ENCODE measurements at regions not wholly inside any gene's neighbourhood (a gene's known extent, or its start where the extent isn't known, plus 50 kb on each side); places are given as distances from the start of the nearest gene placed in this dataset.

DNA sequence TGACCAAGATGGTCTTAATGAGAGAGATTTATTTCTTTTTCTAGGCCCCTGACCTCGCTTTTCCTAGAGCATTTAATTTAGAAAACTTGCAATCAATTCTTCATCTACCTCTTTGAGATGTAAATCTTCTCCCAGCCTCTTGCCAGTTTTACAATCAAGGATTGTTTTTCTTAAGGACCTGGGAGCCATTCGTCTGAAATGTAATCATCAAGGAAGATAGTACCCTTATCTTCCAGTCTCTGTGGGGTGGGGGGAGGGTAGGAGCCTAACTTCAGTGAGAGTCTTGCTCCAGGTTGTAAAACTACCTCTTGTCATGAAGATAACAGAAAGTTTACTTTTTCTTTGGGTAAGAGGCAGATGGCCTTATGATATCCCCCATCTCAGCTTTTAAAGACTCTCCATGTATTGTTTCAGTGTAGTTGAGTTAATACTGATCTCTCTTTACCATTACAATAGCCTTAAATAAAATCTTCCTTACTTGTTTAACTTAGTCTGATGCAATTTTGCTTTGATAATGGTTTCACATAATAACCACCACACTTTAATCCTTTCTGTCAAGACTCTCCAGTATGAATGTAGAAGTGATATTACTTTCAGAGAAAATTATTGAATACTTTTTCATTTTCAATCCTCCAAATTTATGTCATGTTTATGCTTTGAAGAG lies 110.2 kb upstream of the CPHXL start:
- no peak overlapping the region for H3K27ac Mint-ChIP-seq
- peaks cover 17% of the 10 kb centered on the region for H3K27me3 Mint-ChIP-seq
- peaks cover 1% of the 10 kb centered on the region for H3K36me3 Mint-ChIP-seq (ENCODE audit: low read depth)

DNA sequence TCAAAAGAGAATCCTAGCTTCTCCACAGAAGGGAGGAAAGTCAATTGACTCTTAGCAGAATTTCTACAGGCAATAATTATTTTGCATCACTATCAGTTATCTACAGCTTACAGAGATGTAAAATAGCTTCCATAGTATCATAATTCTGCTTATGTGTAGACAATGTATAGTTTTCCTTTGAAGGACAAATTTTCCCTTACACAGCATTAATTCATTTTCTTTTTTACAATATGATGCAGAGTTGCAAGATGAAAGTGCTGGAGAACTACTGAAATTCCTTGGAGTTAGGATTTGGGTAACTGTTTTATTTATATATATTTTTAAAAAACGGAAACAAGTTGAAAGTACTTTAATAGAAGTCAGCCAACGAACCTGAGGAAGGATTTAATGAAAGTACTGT lies 111.0 kb upstream of the CPHXL start:
- H3K9me3 Mint-ChIP-seq = peaks cover 16% of the 10 kb centered on the region
- no peak overlapping the region for H3K4me3 Mint-ChIP-seq
- intact Hi-C loops (cut with micrococcal nuclease) = no loop called here
- POLR2A ChIA-PET = no interaction called here
- peaks cover 1% of the 10 kb centered on the region for H3K36me3 Mint-ChIP-seq (ENCODE audit: low read depth)
- DNase-seq (no peak), ATAC-seq (no peak)
- CTCF ChIA-PET = no interaction called here
- H3K27ac Mint-ChIP-seq = no peak overlapping the region
- no peaks in the 10 kb centered on the region for H3K4me1 Mint-ChIP-seq (ENCODE audit: low read depth)
- peaks cover 17% of the 10 kb centered on the region for H3K27me3 Mint-ChIP-seq
- TF ChIP-seq, protein P1, sequence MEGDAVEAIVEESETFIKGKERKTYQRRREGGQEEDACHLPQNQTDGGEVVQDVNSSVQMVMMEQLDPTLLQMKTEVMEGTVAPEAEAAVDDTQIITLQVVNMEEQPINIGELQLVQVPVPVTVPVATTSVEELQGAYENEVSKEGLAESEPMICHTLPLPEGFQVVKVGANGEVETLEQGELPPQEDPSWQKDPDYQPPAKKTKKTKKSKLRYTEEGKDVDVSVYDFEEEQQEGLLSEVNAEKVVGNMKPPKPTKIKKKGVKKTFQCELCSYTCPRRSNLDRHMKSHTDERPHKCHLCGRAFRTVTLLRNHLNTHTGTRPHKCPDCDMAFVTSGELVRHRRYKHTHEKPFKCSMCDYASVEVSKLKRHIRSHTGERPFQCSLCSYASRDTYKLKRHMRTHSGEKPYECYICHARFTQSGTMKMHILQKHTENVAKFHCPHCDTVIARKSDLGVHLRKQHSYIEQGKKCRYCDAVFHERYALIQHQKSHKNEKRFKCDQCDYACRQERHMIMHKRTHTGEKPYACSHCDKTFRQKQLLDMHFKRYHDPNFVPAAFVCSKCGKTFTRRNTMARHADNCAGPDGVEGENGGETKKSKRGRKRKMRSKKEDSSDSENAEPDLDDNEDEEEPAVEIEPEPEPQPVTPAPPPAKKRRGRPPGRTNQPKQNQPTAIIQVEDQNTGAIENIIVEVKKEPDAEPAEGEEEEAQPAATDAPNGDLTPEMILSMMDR (IDR thresholded peaks at IDR 0.05) = no peak

More for the DNA sequence above, 110.2 kb upstream of the CPHXL start:
- peaks cover 17% of the 10 kb centered on the region for H3K9me3 Mint-ChIP-seq
- no peak for ATAC-seq
- DNase-seq = no peak
- ChIA-PET POLR2A (no interaction called here), CTCF (no interaction called here)
- TF ChIP-seq, protein P1 (IDR thresholded peaks at IDR 0.05) = no peak
- H3K4me3 Mint-ChIP-seq = no peak overlapping the region
- intact Hi-C loops (cut with micrococcal nuclease) = no loop called here
- no peaks in the 10 kb centered on the region for H3K4me1 Mint-ChIP-seq (ENCODE audit: low read depth)

DNA sequence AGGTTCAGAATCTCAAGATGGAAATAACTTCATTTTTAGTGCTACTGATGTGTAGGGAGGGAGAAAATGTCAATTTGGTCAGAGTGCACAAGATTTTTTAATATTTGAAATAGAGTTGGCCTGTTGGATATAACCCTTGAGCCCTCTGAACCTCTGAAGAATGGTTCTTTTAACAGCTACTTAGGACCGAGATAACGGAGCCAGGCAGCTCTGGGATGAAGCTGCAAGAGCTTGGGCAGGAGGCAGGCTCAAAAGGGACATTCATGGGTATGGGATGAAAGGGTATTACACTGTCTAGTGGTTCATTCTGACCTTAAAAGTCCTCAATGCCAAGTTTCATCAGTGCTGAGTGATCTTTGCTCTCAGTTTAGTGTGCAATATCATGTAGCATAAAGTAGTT lies 111.4 kb upstream of the CPHXL start:
- Mint-ChIP-seq H3K9me3 (peaks cover 12% of the 10 kb centered on the region), H3K36me3 (ENCODE audit: low read depth) (peaks cover 1% of the 10 kb centered on the region), H3K27ac (no peak overlapping the region), H3K4me1 (ENCODE audit: low read depth) (no peaks in the 10 kb centered on the region), H3K27me3 (peaks cover 17% of the 10 kb centered on the region), H3K4me3 (no peak overlapping the region)
- ATAC-seq (no peak), DNase-seq (no peak)
- intact Hi-C loops (cut with micrococcal nuclease) = no loop called here
- POLR2A ChIA-PET = no interaction called here
- CTCF ChIA-PET = no interaction called here
- TF ChIP-seq, protein P1 (IDR thresholded peaks at IDR 0.05) = no peak

DNA sequence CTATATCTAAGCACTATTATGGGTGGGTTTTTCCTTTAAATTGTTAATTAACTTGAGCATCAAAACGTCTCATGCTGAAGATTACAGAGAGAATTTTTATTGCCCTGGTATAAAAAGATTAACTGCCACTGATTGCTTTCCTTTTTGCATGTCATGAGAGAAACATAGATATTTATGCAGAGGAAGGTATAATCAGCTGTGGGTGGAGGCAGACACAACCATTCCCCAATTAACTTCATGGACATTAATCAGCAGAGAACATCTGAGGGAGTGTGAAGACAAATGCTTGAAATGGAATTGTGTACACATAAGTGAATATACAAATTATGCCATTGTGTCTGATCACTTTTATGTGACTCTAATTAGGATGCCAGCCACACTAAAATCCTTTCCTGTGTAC lies 115.2 kb upstream of the CPHXL start:
- H3K27ac Mint-ChIP-seq = no peak overlapping the region
- no peaks in the 10 kb centered on the region for H3K4me1 Mint-ChIP-seq (ENCODE audit: low read depth)
- ATAC-seq (no peak), DNase-seq (no peak)
- intact Hi-C loops (cut with micrococcal nuclease) = no loop called here
- no peaks in the 10 kb centered on the region for H3K9me3 Mint-ChIP-seq
- H3K4me3 Mint-ChIP-seq = no peak overlapping the region
- TF ChIP-seq, protein P1 (IDR thresholded peaks at IDR 0.05) = no peak
- ChIA-PET CTCF (no interaction called here), POLR2A (no interaction called here)
- peaks cover 4% of the 10 kb centered on the region for H3K27me3 Mint-ChIP-seq
- H3K36me3 Mint-ChIP-seq (ENCODE audit: low read depth) = no peaks in the 10 kb centered on the region

DNA sequence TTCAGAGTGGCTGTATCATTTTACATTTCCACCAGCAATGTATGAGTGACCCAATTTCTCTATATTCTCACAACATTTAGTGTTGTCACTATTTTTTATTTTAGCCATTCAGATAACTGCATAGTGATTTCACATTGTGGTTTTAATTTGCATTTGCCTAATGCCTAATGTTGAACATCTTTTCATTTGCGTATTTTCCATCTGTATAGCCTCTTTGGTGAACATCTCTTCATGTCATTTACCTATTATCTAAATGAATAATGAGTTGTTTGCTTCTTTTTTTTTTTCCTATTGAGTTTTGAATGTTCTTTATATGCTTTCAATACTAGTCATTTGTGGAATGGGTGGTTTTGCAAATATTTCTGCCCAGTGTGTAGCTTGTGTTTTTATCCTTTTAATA lies 120.9 kb upstream of the CPHXL start:
- Mint-ChIP-seq H3K4me1 (ENCODE audit: low read depth) (no peaks in the 10 kb centered on the region), H3K9me3 (no peaks in the 10 kb centered on the region), H3K27me3 (peaks cover 5% of the 10 kb centered on the region), H3K36me3 (ENCODE audit: low read depth) (no peaks in the 10 kb centered on the region), H3K27ac (no peak overlapping the region), H3K4me3 (no peak overlapping the region)
- TF ChIP-seq, protein P1 (IDR thresholded peaks at IDR 0.05) = no peak
- ChIA-PET POLR2A (no interaction called here), CTCF (no interaction called here)
- ATAC-seq = no peak
- no peak for DNase-seq
- intact Hi-C loops (cut with micrococcal nuclease) = no loop called here

Measured in activated CD8-positive, alpha-beta T cell treated with anti-CD3 and anti-CD28 coated beads for 36 hours (primary cell).